H9 (cell line): ENCODE measurements at regions not wholly inside any gene's neighbourhood (a gene's known extent, or its start where the extent isn't known, plus 50 kb on each side); places are given as distances from the start of the nearest gene placed in this dataset.

ENCODE experiments used
- DNase-seq: peaks from one replicate; pipeline ENCODE4 v3.0.0-alpha.2; 2017
- H2AFZ ChIP-seq: one replicate; pipeline ENCODE4 v1.6.1; 2013; ENCODE audit warnings: mild to moderate bottlenecking, low read length, control low read depth, moderate library complexity
- H2AK5ac ChIP-seq: 2 replicates; pipeline ENCODE4 v1.6.1; 2013; ENCODE audit warnings: low read length, control low read depth, mixed read lengths; ENCODE audit not compliant: insufficient read length
- H2BK120ac ChIP-seq: one replicate; pipeline ENCODE4 v1.6.1; 2013; ENCODE audit warnings: low read depth, mild to moderate bottlenecking, low read length, control low read depth, inconsistent platforms; ENCODE audit not compliant: poor library complexity, severe bottlenecking
- H2BK12ac ChIP-seq: 2 replicates; pipeline ENCODE4 v1.6.1; 2013; ENCODE audit warnings: low read length, control low read depth, mixed read lengths, low read depth; ENCODE audit not compliant: insufficient read length
- H2BK15ac ChIP-seq: 2 replicates; pipeline ENCODE4 v1.6.1; 2013; ENCODE audit warnings: low read depth, low read length, control low read depth
- H2BK20ac ChIP-seq: one replicate; pipeline ENCODE4 v1.6.1; 2013; ENCODE audit warnings: low read depth, mild to moderate bottlenecking, low read length, control low read depth, inconsistent platforms; ENCODE audit not compliant: poor library complexity, severe bottlenecking
- H2BK5ac ChIP-seq: 2 replicates; pipeline ENCODE4 v1.6.1; 2013; ENCODE audit warnings: low read length, control low read depth, mixed read lengths; ENCODE audit not compliant: insufficient read length
- H3K14ac ChIP-seq: 2 replicates; pipeline ENCODE4 v1.6.1; 2013; ENCODE audit warnings: low read length, control low read depth; ENCODE audit not compliant: insufficient read depth
- H3K18ac ChIP-seq: 2 replicates; pipeline ENCODE4 v1.6.1; 2013; ENCODE audit warnings: low read depth, mild to moderate bottlenecking, mixed read lengths, low read length, control low read depth; ENCODE audit not compliant: insufficient read length
- H3K23ac ChIP-seq: 2 replicates; pipeline ENCODE4 v1.6.1; 2013; ENCODE audit warnings: low read length, control low read depth, mixed read lengths, low read depth; ENCODE audit not compliant: insufficient read length
- H3K23me2 ChIP-seq: 2 replicates; pipeline ENCODE4 v1.6.1; 2013; ENCODE audit warnings: low read depth, mild to moderate bottlenecking, mixed read lengths, low read length, control low read depth; ENCODE audit not compliant: insufficient read length, poor library complexity, severe bottlenecking
- H3K27ac ChIP-seq: 2 replicates; pipeline ENCODE4 v1.5.1; 2013; ENCODE audit warnings: low read length, control low read depth, mixed read lengths, low read depth; ENCODE audit not compliant: insufficient read length
- H3K27me3 ChIP-seq: 2 replicates; pipeline ENCODE4 v1.6.1; 2013; ENCODE audit warnings: low read length, control low read depth, inconsistent platforms; ENCODE audit not compliant: insufficient read depth
- H3K4ac ChIP-seq: 2 replicates; pipeline ENCODE4 v1.6.1; 2013; ENCODE audit warnings: low read depth, mild to moderate bottlenecking, control low read depth, inconsistent platforms, low read length, moderate library complexity
- H3K4me1 ChIP-seq: 2 replicates; pipeline ENCODE4 v1.6.1; 2013; ENCODE audit warnings: low read length, control low read depth, inconsistent platforms; ENCODE audit not compliant: insufficient read depth
- H3K4me2 ChIP-seq: 2 replicates; pipeline ENCODE4 v1.6.1; 2013; ENCODE audit warnings: low read length, control low read depth, mixed read lengths; ENCODE audit not compliant: insufficient read length, insufficient read depth
- H3K56ac ChIP-seq: 2 replicates; pipeline ENCODE4 v1.6.1; 2013; ENCODE audit warnings: low read depth, mild to moderate bottlenecking, mixed read lengths, low read length, control low read depth; ENCODE audit not compliant: insufficient read length
- H3K79me1 ChIP-seq: 2 replicates; pipeline ENCODE4 v1.6.1; 2013; ENCODE audit warnings: low read depth, mild to moderate bottlenecking, moderate library complexity, low read length, control low read depth, inconsistent platforms; ENCODE audit not compliant: insufficient read depth, poor library complexity, severe bottlenecking
- H3K79me2 ChIP-seq: 2 replicates; pipeline ENCODE4 v1.6.1; 2013; ENCODE audit warnings: low read length, control low read depth, inconsistent platforms; ENCODE audit not compliant: insufficient read depth
- H3K9ac ChIP-seq: 2 replicates; pipeline ENCODE4 v1.6.1; 2013; ENCODE audit warnings: low read length, control low read depth, mixed read lengths; ENCODE audit not compliant: insufficient read length; ENCODE audit errors: extremely low read depth
- H3K9me3 ChIP-seq: one replicate; pipeline ENCODE4 v1.6.1; 2013; ENCODE audit warnings: low read depth, low read length, inconsistent platforms; ENCODE audit not compliant: control insufficient read depth
- H3T11ph ChIP-seq: one replicate; pipeline ENCODE4 v1.6.1; 2013; ENCODE audit warnings: mild to moderate bottlenecking, low read length, control low read depth, inconsistent platforms
- H4K20me1 ChIP-seq: one replicate; pipeline ENCODE4 v1.6.1; 2013; ENCODE audit not compliant: control insufficient read depth, insufficient read length, insufficient read depth
- H4K5ac ChIP-seq: 2 replicates; pipeline ENCODE4 v1.6.1; 2013; ENCODE audit warnings: low read depth, mild to moderate bottlenecking, mixed read lengths, low read length, control low read depth; ENCODE audit not compliant: insufficient read length
- H4K8ac ChIP-seq: replicated peaks from 2 replicates; pipeline ENCODE4 v1.6.1; 2013; ENCODE audit warnings: low read length, control low read depth, mixed read lengths, low read depth; ENCODE audit not compliant: insufficient read length
- H4K91ac ChIP-seq: 2 replicates; pipeline ENCODE4 v1.6.1; 2013; ENCODE audit warnings: low read depth, mild to moderate bottlenecking, moderate library complexity, mixed read lengths, low read length, control low read depth; ENCODE audit not compliant: insufficient read length
- H3K27ac Mint-ChIP-seq, 3 experiments: 2 replicates in 2 of 3; 3 replicates in 1 of 3; pipeline ENCODE4 v1.8.0; 2020 to 2021; ENCODE audit warnings: mixed read lengths in 3 of 3, mild to moderate bottlenecking in 1 of 3, moderate library complexity in 1 of 3
- H3K27me3 Mint-ChIP-seq: 2 replicates; pipeline ENCODE4 v1.8.0; 2021; ENCODE audit warnings: low read depth, mild to moderate bottlenecking, moderate library complexity, mixed read lengths
- H3K36me3 Mint-ChIP-seq, 3 experiments: 2 replicates in 2 of 3; 3 replicates in 1 of 3; pipeline ENCODE4 v1.8.0; 2020 to 2021; ENCODE audit warnings: low read depth in 3 of 3, mixed read lengths in 3 of 3; ENCODE audit not compliant: insufficient read depth in 1 of 3
- H3K4me1 Mint-ChIP-seq, 2 experiments: 2 replicates each; pipeline ENCODE4 v1.8.0; 2020; ENCODE audit warnings: mixed read lengths in 2 of 2
- H3K4me3 Mint-ChIP-seq, 2 experiments: 2 replicates in 1 of 2; 3 replicates in 1 of 2; pipeline ENCODE4 v1.8.0; 2020 to 2021; ENCODE audit warnings: mild to moderate bottlenecking in 2 of 2, mixed read lengths in 2 of 2, moderate library complexity in 1 of 2
- H3K9me3 Mint-ChIP-seq, 2 experiments: 2 replicates in 1 of 2; 3 replicates in 1 of 2; pipeline ENCODE4 v1.8.0; 2020; ENCODE audit warnings: mild to moderate bottlenecking in 2 of 2, mixed read lengths in 2 of 2, moderate library complexity in 1 of 2
- CTCF ChIP-seq: fragments of 200-600 bp; sonication (generic); conservative IDR thresholded peaks from 3 replicates; pipeline ENCODE4 v1.8.0; 2021; ENCODE audit warnings: antibody characterized with exemption, mild to moderate bottlenecking
- WGBS: extraction: QIAGEN DNeasy Blood & Tissue Kit; methylation state at CpG from one replicate; pipeline ENCODE4 v1.1.7; 2013; ENCODE audit warnings: missing lambda C conversion rate, low lambda C conversion rate, mixed read lengths; ENCODE audit not compliant: insufficient read length; ENCODE audit errors: extremely low coverage; 5-methylcytosine and 5-hydroxymethylcytosine counted together

GRCh38 chr2:76159042-76159648, 448.4 kb upstream of the GCFC2 start:
- no peaks in the 10 kb centered on the region for H3K79me1 ChIP-seq
- no peaks in the 10 kb centered on the region for H3K27me3 Mint-ChIP-seq
- no peak overlapping the region for H4K91ac ChIP-seq
- TF ChIP-seq CTCF: no peak
- H3K27ac Mint-ChIP-seq: no peak overlapping the region
- H4K20me1 ChIP-seq: no peaks in the 10 kb centered on the region
- H3K4me1 Mint-ChIP-seq: peaks cover 0 to 5% of the 10 kb centered on the region in 2 experiments; a peak in 2 of 4 replicates
- no peak overlapping the region for H2BK12ac ChIP-seq
- DNase-seq: no peak
- no peak overlapping the region for H3T11ph ChIP-seq
- WGBS: no CpG with 5 or more reads among the region's 1 CpG
- H3K4me1 ChIP-seq: no peaks in the 10 kb centered on the region
- no peak overlapping the region for H2AK5ac ChIP-seq
- no peak overlapping the region for H3K4ac ChIP-seq
- H3K23ac ChIP-seq: no peak overlapping the region
- H2BK15ac ChIP-seq: no peak overlapping the region
- H3K23me2 ChIP-seq: no peaks in the 10 kb centered on the region
- no peaks in the 10 kb centered on the region for H3K9me3 ChIP-seq
- no peak overlapping the region for H2AFZ ChIP-seq
- no peak overlapping the region for H4K8ac ChIP-seq
- no peak overlapping the region for H3K9ac ChIP-seq
- H2BK5ac ChIP-seq: no peak overlapping the region
- H3K14ac ChIP-seq: no peak overlapping the region
- no peak overlapping the region for H3K27ac ChIP-seq
- no peaks in the 10 kb centered on the region for H3K9me3 Mint-ChIP-seq
- H2BK20ac ChIP-seq: no peak overlapping the region
- H3K4me3 Mint-ChIP-seq: no peak overlapping the region
- H3K18ac ChIP-seq: no peak overlapping the region
- no peak overlapping the region for H3K56ac ChIP-seq
- no peaks in the 10 kb centered on the region for H3K79me2 ChIP-seq
- no peak overlapping the region for H3K4me2 ChIP-seq
- H3K36me3 Mint-ChIP-seq: no peaks in the 10 kb centered on the region
- no peaks in the 10 kb centered on the region for H3K27me3 ChIP-seq
- no peak overlapping the region for H4K5ac ChIP-seq
- no peak overlapping the region for H2BK120ac ChIP-seq
